Lung microvascular endothelial cell (primary cell): ENCODE measurements at regions not wholly inside any gene's neighbourhood (a gene's known extent, or its start where the extent isn't known, plus 50 kb on each side); places are given as distances from the start of the nearest gene placed in this dataset.

ENCODE experiments used
- DNase-seq, 2 donors: peaks; one replicate each; pipeline versions ENCODE4 v3.0.0 to v3.0.0-alpha.2; 2010; ENCODE audit warnings: low read depth in 2 of 2

DNA sequence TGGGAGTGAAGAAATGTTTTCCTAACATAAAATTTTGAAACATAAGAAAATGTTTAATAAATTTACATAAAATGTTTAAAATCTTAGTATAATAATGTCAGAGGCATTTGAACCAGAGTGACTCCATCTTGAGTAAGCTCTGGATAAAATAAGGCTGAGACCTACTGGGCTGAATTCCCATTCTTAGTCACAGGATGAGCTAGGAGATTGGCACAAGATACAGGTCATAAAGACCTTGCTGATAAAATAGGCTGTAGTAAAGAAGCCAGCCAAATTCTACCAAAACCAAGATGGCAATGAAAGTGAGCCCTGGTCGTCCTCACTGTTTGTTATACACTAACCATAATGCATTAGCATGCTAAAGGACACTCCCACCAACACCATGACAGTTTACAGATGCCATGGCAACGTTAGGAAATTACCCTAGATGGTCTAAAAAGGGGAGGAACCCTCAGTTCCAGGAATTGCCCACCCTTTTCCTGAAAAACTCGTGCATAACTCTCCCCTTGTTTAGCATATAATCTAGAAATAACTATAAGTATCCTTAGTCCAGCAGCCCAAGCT is 1184.0 kb downstream of the UQCRFS1 start:
- DNase-seq: no peak

DNA sequence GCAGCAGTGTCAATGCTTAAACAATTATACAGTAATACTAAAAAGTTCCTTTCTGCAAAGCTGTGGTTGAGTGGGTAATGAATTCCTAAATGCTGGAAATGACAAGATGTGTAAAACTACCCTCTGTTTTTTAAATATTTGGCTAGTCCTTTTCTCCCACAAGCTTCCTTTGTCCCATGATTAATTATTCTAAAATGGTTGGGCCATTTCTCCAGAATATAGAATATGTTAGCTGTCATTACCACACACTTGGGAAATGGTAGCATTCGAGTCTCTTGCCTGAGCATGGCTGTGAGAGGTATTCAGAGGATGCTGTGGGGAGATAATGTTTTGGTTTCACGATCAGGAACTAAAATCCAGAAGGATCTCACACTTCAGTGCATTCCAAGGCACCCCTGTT is 1185.8 kb downstream of the UQCRFS1 start:
- DNase-seq: no peak

DNA sequence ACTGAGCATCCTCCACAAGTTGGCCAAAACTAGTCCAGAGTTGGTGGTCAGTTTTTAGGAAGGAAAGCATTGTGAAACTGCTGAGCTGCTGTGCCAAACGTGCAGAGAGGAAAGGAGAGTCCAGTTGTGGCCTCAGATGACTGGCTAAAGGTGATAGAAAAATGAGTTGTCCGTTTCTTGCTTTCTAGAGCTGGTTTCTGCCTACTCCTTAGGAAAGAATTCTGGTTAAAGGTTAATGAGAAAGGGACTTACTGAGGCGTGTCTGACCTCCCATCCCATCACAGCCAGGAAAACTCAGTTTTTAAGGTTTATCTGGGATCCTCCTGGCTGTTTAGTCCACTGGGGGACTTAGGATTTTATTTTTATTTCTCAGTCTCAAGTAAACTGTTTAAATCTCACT is 1186.3 kb downstream of the UQCRFS1 start:
- DNase-seq: no peak

DNA sequence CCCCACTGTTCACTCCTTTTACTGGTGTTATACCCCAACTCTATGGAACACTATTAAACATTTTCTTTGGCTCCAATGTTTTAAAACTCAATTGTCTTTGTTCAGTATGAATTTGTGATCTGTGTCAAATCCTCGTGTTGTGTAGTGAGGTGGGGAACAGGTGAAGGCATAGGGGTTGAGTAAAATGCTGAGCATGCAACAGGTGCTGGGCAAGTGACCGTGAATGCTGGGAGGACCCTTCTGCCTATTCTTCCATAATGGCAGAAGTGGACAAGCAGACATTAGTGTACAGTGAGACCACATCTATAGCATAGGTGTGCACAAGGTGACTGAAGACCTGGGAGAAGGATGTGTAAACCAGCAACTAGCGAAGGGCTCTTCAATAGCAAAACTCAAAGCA is 1188.0 kb downstream of the UQCRFS1 start:
- DNase-seq: no peak

DNA sequence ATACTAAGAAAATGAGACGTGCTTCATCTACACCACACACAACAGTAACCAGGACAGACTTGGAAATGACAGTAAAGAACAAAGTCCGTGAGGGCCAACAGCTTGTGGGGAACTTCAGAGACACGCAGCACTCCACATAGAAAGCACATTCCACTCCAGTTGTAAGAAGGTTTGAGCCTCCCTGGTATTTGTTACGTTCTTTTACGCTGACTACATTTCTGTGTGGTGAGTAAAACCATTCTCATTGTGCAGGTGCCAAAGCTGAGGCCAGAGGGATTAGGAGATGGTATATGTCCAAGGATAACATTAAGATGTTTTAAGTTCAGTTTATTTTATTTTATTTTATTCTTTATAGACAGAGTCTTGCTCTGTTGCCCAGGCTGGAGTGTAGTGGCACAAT is 1189.9 kb downstream of the UQCRFS1 start:
- DNase-seq: no peak

DNA sequence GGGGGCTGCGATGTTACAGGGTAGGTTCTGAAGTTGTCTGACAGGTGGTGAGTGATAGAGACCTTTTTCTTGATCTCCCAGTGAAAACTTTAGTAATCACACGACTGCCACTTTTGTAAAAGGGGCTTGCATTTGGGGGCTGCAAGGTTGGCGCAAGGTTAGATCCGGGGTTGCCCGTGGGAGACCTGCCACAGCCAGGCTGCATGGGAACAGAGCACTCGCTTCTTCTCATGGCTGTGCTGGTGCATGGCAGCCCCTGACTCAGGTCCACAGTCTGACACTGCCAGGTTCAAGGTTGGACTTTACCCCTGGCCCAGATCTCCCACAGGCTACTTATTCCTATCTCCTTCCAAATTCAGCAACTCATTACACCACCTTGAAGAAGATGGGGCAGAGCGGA is 1190.4 kb downstream of the UQCRFS1 start:
- no peak for DNase-seq

DNA sequence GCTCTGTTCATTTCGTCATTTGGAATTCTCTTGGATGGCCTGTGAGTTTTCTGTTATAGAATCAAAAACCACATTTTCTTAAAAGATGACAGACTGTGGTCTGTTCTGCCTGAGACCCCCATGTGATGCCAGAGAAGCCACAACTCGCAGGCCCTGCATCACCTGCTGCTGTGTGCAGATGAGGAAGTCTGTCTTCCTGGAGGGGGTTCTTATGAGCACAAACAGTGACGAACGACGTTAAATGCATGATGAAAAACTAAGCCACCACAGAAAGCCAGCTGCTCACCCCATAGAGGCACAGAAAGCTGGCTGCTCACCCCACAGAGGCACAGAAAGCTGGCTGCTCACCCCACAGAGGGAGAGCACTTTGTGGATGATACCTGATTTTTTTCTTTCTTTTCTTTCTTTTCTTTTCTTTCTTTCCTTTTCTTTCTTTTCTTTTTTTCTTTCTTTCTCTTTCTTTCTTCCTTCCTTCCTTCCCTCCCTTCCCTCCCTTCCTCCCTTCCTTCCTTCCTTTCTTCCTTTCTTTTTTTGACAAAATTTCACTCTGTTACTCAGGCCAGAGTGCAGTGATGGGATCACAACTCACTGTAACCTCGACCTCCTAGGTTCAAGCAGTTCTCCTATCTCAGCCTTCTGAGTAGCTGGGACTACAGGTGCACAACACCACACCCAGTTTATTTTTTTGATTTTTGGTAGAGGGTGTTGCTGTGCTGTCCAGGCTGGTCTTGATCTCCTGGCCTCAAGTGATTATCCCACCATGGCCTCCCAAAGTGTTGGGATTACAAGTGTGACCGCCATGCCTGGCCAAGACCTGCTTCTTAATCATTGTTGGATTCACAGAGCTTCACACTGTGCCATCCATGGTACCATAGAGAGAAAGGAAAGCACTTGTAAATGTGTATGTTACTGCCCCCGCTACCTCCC is 1191.4 kb downstream of the UQCRFS1 start:
- DNase-seq: no peak

DNA sequence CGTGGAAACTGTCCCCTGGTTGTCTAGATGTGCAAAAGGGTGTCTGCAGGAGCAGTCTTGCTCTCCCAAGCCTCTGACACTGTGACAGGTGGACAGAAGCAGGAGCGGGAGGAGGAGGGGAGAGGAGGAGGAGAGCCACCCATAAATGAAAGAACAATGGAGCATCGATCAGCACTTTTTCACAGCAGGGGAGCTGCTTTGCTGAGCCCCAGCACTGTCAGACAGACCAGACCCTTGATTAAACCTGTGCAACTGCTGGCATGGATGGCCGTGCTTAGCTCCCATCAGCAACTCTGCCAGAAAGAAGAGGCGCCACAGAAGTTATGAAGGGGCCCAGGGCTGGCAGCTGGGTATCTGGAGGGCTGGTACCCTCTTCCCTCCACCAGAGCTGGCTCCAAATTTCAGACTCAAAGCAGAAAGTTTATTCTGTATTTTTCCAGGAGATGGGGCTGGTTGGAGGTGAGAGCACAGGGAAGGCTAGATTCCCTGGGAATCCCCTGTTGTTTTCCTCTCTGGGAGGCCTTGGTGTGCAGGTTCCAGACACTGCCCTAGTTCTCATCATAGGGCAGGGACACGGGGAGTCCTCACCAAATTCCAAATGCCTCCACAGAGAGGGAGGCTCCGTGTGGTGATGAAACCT is 1192.2 kb downstream of the UQCRFS1 start:
- DNase-seq: no peak

DNA sequence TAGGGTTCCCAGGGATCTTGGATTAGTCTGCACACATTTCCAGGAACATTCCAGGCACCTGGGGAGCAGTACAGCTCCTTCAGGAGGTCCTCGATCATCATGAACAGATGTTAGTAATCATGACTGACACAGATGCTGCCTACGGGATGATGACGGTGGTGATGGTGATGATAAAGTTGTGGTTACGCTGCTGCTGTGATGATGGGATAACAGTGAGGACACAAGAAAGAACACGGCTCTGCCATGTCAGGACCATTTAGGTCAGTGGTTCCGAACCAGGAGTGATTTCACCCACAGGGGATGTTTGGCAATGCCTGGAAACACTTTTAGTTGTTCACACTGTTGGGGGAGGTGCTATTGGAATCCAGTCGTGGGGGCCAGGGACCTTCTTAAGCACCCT is 1193.0 kb downstream of the UQCRFS1 start:
- no peak for DNase-seq

DNA sequence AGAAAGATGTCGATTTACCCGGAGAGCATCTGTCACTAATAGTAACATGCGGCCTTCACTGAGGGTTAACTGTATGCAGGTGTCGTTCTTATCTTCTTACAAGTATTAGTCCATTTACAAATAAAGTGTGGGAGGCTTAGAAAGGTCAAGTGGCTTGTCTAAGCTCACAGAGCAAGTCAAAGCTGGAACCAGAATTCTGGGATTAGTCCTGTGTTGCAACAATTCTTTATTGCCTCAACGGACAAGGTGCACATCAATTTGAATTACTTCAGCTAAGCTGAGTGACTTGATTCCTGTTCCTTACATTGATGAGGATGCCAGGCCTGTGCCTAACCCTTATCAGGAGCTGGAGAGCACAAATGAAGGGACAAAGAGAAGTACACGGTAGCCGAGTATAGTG is 1193.6 kb downstream of the UQCRFS1 start:
- DNase-seq: no peak

- DNase-seq: no peak
Measured at GRCh38 chr19:28018499-28018898, 1194.5 kb downstream of the UQCRFS1 start.

GRCh38 chr19:28014615-28015405 is 1198.1 kb downstream of the UQCRFS1 start:
- DNase-seq: no peak

DNA sequence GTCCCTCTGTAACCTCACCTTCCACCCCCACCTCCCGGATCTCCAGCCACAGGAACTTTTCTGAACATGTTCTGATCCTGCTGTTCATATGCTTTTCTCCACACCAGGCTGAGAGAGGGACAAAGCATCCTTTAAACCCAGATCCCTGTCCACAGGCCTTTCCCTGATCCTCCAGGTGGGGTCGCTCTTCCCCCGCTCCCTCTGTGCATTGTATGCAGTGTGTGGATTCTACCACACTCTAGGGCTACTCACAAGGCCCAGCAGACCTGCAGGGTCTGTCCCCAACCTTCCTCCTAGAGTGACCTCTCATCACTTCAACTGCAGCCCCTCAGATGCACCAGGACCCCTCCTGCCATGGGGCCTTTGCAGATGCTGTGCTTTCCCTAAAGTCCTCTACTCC is 1200.6 kb downstream of the UQCRFS1 start:
- DNase-seq: no peak

GRCh38 chr19:28010656-28011055 is 1202.3 kb downstream of the UQCRFS1 start:
- DNase-seq: no peak

DNA sequence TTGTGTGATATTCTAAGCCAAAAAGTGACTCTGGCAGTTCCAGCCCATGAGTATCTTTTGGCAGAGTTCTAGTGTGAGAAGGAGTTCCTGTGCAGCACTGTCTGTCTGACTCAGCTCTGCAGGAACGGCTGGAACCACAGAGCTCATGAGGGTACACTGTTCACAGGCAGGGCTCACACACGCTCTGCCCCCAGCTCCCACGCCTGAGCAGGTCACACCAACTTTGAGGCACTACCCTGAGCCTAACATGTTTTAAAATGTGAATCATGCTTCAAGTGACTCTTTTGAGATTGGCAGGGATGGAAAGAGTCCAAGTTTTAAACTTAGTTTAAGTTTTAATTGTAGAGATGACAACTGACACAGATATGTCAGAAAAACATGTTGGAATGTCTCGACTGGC is 1203.3 kb downstream of the UQCRFS1 start:
- no peak for DNase-seq

DNA sequence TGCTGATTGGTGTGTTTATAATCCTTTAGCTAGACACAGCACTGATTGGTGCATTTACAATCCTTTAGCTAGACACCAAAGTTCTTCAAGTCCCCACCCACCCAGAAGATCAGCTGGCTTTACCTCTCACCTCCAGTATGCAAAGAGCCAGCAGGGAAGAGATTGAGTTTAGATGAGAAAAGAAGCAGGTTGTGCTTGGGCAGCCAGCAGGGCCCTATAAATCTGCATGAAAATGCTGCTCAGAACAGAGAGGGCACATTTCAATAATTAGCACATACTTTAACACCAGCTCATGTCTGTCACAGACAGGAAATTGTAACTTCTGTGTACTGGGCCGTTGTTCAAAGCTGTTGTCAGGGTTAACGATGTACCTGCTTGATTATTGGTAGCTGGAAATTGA is 1204.3 kb downstream of the UQCRFS1 start:
- DNase-seq: no peak

- no peak for DNase-seq
Measured at GRCh38 chr19:28003543-28003942, 1209.4 kb downstream of the UQCRFS1 start.

DNA sequence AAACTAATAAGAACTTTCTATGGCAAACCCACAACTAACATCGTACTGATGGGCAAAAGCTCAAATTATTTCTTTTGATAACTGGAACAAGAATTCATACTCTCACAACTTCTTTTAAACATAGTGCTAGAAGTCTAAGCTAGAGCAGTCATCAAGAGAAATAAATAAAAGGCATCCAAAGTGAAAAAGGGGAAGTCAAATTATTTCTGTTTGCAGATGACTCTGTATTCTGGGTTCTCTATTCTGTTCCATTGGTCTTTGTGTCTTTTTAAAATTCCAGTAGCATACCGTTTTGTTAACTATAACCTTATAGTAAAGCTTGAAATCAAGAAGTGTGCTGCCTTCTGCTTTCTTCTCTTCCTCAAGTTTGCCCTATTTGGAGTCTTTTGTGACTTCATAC is 1215.9 kb downstream of the UQCRFS1 start:
- no peak for DNase-seq

- DNase-seq: no peak
Measured at GRCh38 chr19:27993619-27994570, 1219.1 kb downstream of the UQCRFS1 start.

- no peak for DNase-seq
Measured at GRCh38 chr19:27986299-27986698, 1226.7 kb downstream of the UQCRFS1 start.
